NB4 (cell line): ENCODE measurements at regions not wholly inside any gene's neighbourhood (a gene's known extent, or its start where the extent isn't known, plus 50 kb on each side); places are given as distances from the start of the nearest gene placed in this dataset.
"Not testable (repeated sequence)": the region's sequence is repeated elsewhere in the genome, so short reads cannot be mapped to it uniquely, and the experiment has no call there.

ENCODE experiments used
- DNase-seq: peaks from one replicate; pipeline ENCODE4 v3.0.0; 2010; ENCODE audit warnings: low read depth
- H3K4me3 ChIP-seq: one replicate; pipeline ENCODE4 v1.5.1; 2011; ENCODE audit warnings: mild to moderate bottlenecking, low read depth, low read length, moderate library complexity
- CTCF ChIP-seq: IDR thresholded peaks from one replicate; pipeline ENCODE4 v1.5.1; 2012; ENCODE audit warnings: low read depth, low read length
- MAX ChIP-seq: IDR thresholded peaks from 2 replicates; pipeline ENCODE4 v1.6.1; 2011; ENCODE audit warnings: low read depth, low read length
- MYC ChIP-seq: IDR thresholded peaks from 2 replicates; pipeline ENCODE4 v1.6.1; 2011; ENCODE audit warnings: low read depth, low read length
- POLR2A ChIP-seq: IDR thresholded peaks from 2 replicates; pipeline ENCODE4 v1.6.1; 2011; ENCODE audit warnings: mild to moderate bottlenecking; ENCODE audit not compliant: insufficient read length; ENCODE audit errors: extremely low read depth

- no peak for DNase-seq
- H3K4me3 ChIP-seq, result no peak overlapping the region
- TF ChIP-seq MAX (no peak), POLR2A (no peak), MYC (no peak), CTCF (no peak)
Measured at GRCh38 chr2:185510060-185510459, 228.5 kb upstream of the FSIP2 start.

- no peak for TF ChIP-seq MAX
- no peak for TF ChIP-seq MYC
- no peak for TF ChIP-seq POLR2A
- TF ChIP-seq CTCF, result no peak
- DNase-seq, result no peak
- H3K4me3 ChIP-seq, result no peak overlapping the region
Measured at GRCh38 chr2:185511925-185512324, 226.7 kb upstream of the FSIP2 start.

GRCh38 chr2:185522472-185522871 lies 216.1 kb upstream of the FSIP2 start:
- no peak for TF ChIP-seq MYC
- no peak for TF ChIP-seq MAX
- TF ChIP-seq CTCF, result no peak
- no peak for TF ChIP-seq POLR2A
- no peak overlapping the region for H3K4me3 ChIP-seq
- peak; percentile 10 for DNase-seq

- H3K4me3 ChIP-seq, DNase-seq: not testable (repeated sequence)
Measured at GRCh38 chr2:185524242-185524641, 214.4 kb upstream of the FSIP2 start.

- DNase-seq, result no peak
- TF ChIP-seq POLR2A, result no peak
- no peak for TF ChIP-seq CTCF
- no peak for TF ChIP-seq MAX
- TF ChIP-seq MYC, result no peak
- H3K4me3 ChIP-seq, result no peak overlapping the region
Measured at GRCh38 chr2:185526161-185526560, 212.4 kb upstream of the FSIP2 start.

- DNase-seq, result no peak
- no peak overlapping the region for H3K4me3 ChIP-seq
- TF ChIP-seq CTCF, result no peak
- no peak for TF ChIP-seq MYC
- no peak for TF ChIP-seq POLR2A
- no peak for TF ChIP-seq MAX
Measured at GRCh38 chr2:185531721-185532120, 206.9 kb upstream of the FSIP2 start.

- no peak for DNase-seq
- H3K4me3 ChIP-seq, result no peak overlapping the region
- no peak for TF ChIP-seq MAX
- TF ChIP-seq MYC, result no peak
- TF ChIP-seq CTCF, result no peak
- no peak for TF ChIP-seq POLR2A
Measured at GRCh38 chr2:185537689-185538088, 200.9 kb upstream of the FSIP2 start.
